ENCODE measurements at regions not wholly inside any gene's neighbourhood (a gene's known extent, or its start where the extent isn't known, plus 50 kb on each side); places are given as distances from the start of the nearest gene placed in this dataset.

GRCh38 chr4:64022560-64022959, 386.7 kb downstream of the TECRL start:
- no peak for TF ChIP-seq CTCF (IDR thresholded peaks at IDR 0.05)
- TF ChIP-seq POLR2A (IDR thresholded peaks at IDR 0.05) = no peak
- no peak for TF ChIP-seq POLR2AphosphoS5 (IDR thresholded peaks at IDR 0.05)

Measured in prostate gland (tissue), 2 donors.